HEK293T (cell line): ENCODE measurements at regions not wholly inside any gene's neighbourhood (a gene's known extent, or its start where the extent isn't known, plus 50 kb on each side); places are given as distances from the start of the nearest gene placed in this dataset.

Experiments
- CTCF ChIA-PET: fragments of 350-600 bp; formaldehyde crosslinking; extraction: SDS; loops from one replicate; lab custom pipeline; 2021; ENCODE audit warnings: antibody characterized with exemption, inconsistent platforms; lab: Yijun Ruan, JAX
- POLR2A ChIA-PET: fragments of 350-600 bp; formaldehyde crosslinking; extraction: SDS; loops from one replicate; lab custom pipeline; 2020; ENCODE audit warnings: antibody characterized with exemption, inconsistent platforms; lab: Yijun Ruan, JAX
- DNase-seq: peaks from one replicate; pipeline ENCODE4 v3.0.0; 2012; ENCODE audit warnings: mixed read lengths; ENCODE audit errors: extremely low spot score
- ARNT ChIP-seq: fragments of 450-650 bp; IDR thresholded peaks from 2 replicates; pipeline ENCODE4 v1.6.1; 2017; ENCODE audit warnings: mild to moderate bottlenecking
- BHLHE40 ChIP-seq: fragments of 450-650 bp; IDR thresholded peaks from 2 replicates; pipeline ENCODE4 v1.6.1; 2016; ENCODE audit warnings: mild to moderate bottlenecking, moderate library complexity, borderline replicate concordance
- CTBP1 ChIP-seq: fragments of 450-650 bp; IDR thresholded peaks from 2 replicates; pipeline ENCODE4 v1.6.1; 2016; ENCODE audit warnings: borderline replicate concordance
- ELF4 ChIP-seq: fragments of 450-650 bp; IDR thresholded peaks from 2 replicates; pipeline ENCODE4 v1.6.1; 2017; ENCODE audit warnings: antibody characterized with exemption
- FOXA1 ChIP-seq: fragments of 450-650 bp; IDR thresholded peaks from 2 replicates; pipeline ENCODE4 v1.6.1; 2016; ENCODE audit warnings: mild to moderate bottlenecking
- FOXK2 ChIP-seq: fragments of 450-650 bp; IDR thresholded peaks from 2 replicates; pipeline ENCODE4 v1.6.1; 2016; ENCODE audit warnings: mild to moderate bottlenecking
- FOXM1 ChIP-seq: fragments of 450-650 bp; IDR thresholded peaks from 2 replicates; pipeline ENCODE4 v1.6.1; 2017; ENCODE audit warnings: mild to moderate bottlenecking, borderline replicate concordance
- HDGF ChIP-seq: fragments of 450-650 bp; IDR thresholded peaks from 2 replicates; pipeline ENCODE4 v1.6.1; 2017; ENCODE audit warnings: antibody characterized with exemption, borderline replicate concordance
- L3MBTL2 ChIP-seq: fragments of 450-650 bp; conservative IDR thresholded peaks from 2 replicates; pipeline ENCODE4 v1.6.1; 2016; ENCODE audit warnings: mild to moderate bottlenecking
- LEF1 ChIP-seq: fragments of 450-650 bp; IDR thresholded peaks from 2 replicates; pipeline ENCODE4 v1.6.1; 2017; ENCODE audit warnings: mild to moderate bottlenecking, borderline replicate concordance
- NFRKB ChIP-seq: fragments of 450-650 bp; IDR thresholded peaks from 2 replicates; pipeline ENCODE4 v1.6.1; 2016; ENCODE audit warnings: mild to moderate bottlenecking, moderate library complexity
- SP1 ChIP-seq: fragments of 450-650 bp; IDR thresholded peaks from 2 replicates; pipeline ENCODE4 v1.6.1; 2017
- SUZ12 ChIP-seq: fragments of 450-650 bp; IDR thresholded peaks from 2 replicates; pipeline ENCODE4 v1.6.1; 2016; ENCODE audit warnings: mild to moderate bottlenecking
- TARDBP ChIP-seq: fragments of 450-650 bp; IDR thresholded peaks from 2 replicates; pipeline ENCODE4 v1.6.1; 2016
- ZNF384 ChIP-seq: fragments of 450-650 bp; IDR thresholded peaks from 2 replicates; pipeline ENCODE4 v1.6.1; 2016
- TF ChIP-seq, protein P1 (sequence below): fragments of 450-650 bp; IDR thresholded peaks from 2 replicates; pipeline ENCODE4 v1.6.1; 2016

DNA sequence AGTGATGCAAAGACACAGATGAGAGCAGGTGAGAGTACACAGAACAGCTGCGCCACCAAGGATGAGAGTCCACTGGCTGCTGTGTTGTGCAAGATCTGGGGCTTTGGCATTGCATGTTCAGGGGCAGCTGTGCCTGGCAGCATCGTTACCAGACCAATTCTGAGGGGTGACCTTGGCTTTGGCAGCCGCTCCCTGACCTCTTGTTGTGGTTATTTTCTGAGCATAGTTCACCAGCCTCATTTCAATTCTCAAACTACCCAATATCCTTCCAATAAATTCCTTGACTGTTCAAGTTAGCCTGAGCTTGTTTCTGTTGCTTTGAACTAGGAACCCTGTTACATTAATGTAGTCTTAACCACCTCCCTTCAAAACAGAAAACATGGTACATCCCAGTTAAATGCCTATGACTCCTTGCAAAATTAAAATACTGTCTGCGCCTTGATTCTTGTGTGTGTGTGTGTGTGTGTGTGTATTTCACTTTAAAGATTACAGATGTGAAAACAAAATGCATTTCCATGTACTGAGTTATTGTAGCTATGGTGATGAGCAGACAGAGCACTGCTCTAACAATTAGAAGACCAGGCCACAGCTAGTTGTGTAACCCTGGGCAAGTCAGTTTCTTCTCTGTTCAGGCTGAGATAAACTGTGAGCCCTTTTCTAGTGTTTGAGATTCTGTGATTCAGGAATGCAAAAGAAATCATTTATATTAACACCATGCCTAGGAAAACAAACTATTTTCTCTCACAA, 106.3 kb upstream of the GUCA2B start:
- CTCF ChIA-PET, result no interaction called here
- POLR2A ChIA-PET, result no interaction called here
- DNase-seq, result no peak
- TF ChIP-seq SUZ12, result no peak
- no peak for TF ChIP-seq ARNT
- no peak for TF ChIP-seq L3MBTL2
- no peak for TF ChIP-seq LEF1
- no peak for TF ChIP-seq SP1
- TF ChIP-seq, protein P1, sequence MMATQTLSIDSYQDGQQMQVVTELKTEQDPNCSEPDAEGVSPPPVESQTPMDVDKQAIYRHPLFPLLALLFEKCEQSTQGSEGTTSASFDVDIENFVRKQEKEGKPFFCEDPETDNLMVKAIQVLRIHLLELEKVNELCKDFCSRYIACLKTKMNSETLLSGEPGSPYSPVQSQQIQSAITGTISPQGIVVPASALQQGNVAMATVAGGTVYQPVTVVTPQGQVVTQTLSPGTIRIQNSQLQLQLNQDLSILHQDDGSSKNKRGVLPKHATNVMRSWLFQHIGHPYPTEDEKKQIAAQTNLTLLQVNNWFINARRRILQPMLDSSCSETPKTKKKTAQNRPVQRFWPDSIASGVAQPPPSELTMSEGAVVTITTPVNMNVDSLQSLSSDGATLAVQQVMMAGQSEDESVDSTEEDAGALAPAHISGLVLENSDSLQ, result no peak
- no peak for TF ChIP-seq ELF4
- no peak for TF ChIP-seq FOXA1
- no peak for TF ChIP-seq CTBP1
- TF ChIP-seq NFRKB, result no peak
- TF ChIP-seq FOXK2, result no peak
- no peak for TF ChIP-seq ZNF384
- TF ChIP-seq TARDBP, result no peak
- no peak for TF ChIP-seq BHLHE40
- no peak for TF ChIP-seq FOXM1
- no peak for TF ChIP-seq HDGF

DNA sequence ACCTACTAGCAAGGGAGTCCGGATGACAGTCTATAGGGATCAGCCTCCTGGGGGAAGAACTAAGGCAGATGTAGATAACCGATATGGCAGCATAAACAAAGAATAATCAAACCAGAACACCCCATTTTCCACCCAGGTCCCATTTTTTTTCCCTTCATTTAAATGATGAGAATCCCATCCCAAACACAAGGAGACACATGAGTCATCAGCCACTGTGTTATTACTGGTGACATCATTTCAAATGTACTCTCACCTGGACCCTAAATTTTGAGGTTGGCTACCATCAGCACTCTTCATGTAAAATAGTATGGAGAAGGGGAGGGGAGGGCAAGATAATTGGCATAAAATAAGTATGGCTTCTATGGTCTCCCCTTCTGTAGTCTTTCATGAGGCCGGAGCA, 108.9 kb upstream of the GUCA2B start:
- POLR2A ChIA-PET, result no interaction called here
- no peak for TF ChIP-seq NFRKB
- TF ChIP-seq LEF1, result no peak
- TF ChIP-seq ELF4, result no peak
- no peak for DNase-seq
- CTCF ChIA-PET, result no interaction called here

DNA sequence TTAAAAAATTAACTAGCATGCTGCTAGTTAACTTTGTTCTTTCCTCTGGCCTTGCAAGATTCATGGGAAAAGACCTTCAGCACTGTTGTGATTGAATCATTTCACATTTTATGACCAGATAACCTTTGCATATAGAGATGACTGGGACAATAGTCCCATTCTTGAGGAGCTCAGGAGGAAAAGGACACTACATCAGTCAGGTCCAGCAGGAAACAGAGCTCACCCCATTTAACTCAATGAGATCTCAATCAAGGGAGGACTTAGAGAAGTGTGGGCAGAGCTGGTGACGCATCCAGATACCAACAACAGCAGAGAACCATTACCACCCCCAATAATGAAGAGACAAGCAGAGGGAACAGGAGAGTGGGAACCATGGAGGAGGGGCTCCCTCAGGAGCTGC, 109.4 kb upstream of the GUCA2B start:
- POLR2A ChIA-PET, result no interaction called here
- CTCF ChIA-PET, result no interaction called here
- DNase-seq, result no peak
- TF ChIP-seq FOXA1 (no peak), BHLHE40 (no peak), NFRKB (no peak), ELF4 (no peak), ZNF384 (no peak), SUZ12 (no peak), LEF1 (no peak), SP1 (no peak)
- TF ChIP-seq, protein P1, result no peak

DNA sequence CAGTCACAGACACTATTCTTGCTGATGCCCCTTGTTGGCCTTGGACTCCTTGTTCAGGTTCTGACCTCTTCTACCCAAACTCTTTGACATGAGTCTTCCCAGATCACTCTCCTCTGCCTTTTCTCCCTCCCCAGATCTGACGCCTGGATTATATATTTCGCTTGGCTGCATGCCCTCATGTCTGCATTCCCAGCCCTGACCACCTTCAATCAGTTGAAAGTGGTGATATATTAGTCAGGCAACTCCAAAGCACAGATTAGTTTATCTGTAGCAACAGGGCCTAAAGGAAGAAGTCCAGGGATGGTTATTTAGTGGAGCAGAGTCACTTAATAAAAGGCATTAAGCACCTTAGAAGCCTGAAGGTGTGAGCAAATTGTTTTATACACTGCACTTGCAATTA, 110.0 kb upstream of the GUCA2B start:
- no peak for TF ChIP-seq BHLHE40
- no peak for TF ChIP-seq SP1
- TF ChIP-seq FOXA1, result no peak
- TF ChIP-seq ARNT, result no peak
- CTCF ChIA-PET, result no interaction called here
- POLR2A ChIA-PET, result no interaction called here
- DNase-seq, result no peak

DNA sequence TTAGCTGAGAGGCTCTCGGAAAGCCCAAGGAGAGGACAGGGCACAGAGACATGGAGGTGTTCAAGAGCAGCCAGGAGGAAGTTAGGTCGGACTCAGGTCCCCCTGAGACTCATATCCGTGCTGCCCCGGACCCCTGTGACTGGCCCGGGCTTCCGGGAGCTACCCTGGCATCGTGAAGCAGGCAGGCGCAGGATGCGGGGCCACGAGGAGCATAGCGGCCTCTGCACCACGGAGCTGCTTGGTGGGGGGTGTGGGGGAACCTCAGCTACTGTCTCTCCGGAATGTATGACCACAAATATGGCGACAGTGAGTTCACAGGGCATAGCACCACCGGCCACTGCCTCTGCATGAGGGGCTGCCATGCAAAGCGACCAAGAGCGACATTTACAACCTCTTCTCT, 112.2 kb upstream of the GUCA2B start:
- TF ChIP-seq HDGF, result no peak
- no peak for TF ChIP-seq NFRKB
- no peak for TF ChIP-seq SP1
- TF ChIP-seq CTBP1, result no peak
- no peak for TF ChIP-seq L3MBTL2
- no peak for TF ChIP-seq FOXA1
- TF ChIP-seq ZNF384, result no peak
- no peak for TF ChIP-seq ELF4
- TF ChIP-seq FOXM1, result no peak
- no peak for TF ChIP-seq TARDBP
- TF ChIP-seq, protein P1, result no peak
- no peak for TF ChIP-seq LEF1
- no peak for TF ChIP-seq SUZ12
- TF ChIP-seq ARNT, result no peak
- no peak for TF ChIP-seq BHLHE40
- no peak for TF ChIP-seq FOXK2
- DNase-seq, result no peak
- POLR2A ChIA-PET, result no interaction called here
- CTCF ChIA-PET, result no interaction called here

DNA sequence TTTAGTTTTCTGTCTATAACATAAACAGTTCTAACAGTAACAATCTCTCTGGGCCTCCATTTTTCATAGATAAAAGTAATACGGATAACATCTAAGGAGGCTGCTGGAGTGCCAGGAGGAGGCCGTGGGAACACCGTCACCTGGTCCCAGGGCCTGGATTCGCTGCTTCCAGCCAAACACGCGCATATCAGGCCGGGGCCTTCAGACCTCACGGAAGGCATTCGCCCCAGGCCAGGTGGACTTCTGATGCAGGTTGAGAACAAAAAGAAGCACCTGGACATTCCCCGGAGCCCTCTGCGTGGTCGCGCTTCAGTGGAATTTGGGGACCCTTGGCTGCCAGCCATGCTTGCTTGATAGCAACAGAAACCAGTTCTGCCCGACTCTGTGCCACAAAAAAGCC, 113.1 kb upstream of the GUCA2B start:
- POLR2A ChIA-PET, result no interaction called here
- CTCF ChIA-PET, result no interaction called here
- DNase-seq, result no peak
- TF ChIP-seq ELF4 (no peak), SUZ12 (no peak), L3MBTL2 (no peak), FOXM1 (no peak), NFRKB (no peak), CTBP1 (no peak), LEF1 (no peak), SP1 (no peak), ARNT (no peak), HDGF (no peak)

DNA sequence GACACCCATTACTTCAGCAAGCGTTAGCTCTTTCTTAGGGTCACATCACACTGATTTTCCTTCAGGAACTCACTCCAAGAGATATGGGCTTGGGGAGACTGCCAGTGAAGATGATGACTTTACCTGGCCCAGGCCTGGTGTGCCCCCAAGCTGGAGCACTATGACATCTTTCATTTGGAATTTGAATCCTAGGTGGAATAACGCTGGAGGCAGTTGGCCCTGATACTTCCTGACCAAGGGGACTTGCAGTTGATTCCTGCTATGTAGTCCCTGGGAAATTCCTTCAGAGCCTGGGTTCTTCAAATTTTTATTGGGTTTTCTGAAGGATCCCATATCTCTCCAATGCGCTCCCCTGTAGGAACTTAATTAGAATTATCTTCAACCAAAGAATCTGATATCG, 114.9 kb upstream of the GUCA2B start:
- ChIA-PET CTCF (no interaction called here), POLR2A (no interaction called here)
- no peak for DNase-seq
- TF ChIP-seq SUZ12 (no peak), TARDBP (no peak), CTBP1 (no peak), FOXA1 (no peak), FOXM1 (no peak), L3MBTL2 (no peak), BHLHE40 (no peak), ARNT (no peak), FOXK2 (no peak), HDGF (no peak), SP1 (no peak), ELF4 (no peak), NFRKB (no peak), ZNF384 (no peak), LEF1 (no peak)
- TF ChIP-seq, protein P1, result no peak
